WTC11 (cell line): ENCODE measurements at regions not wholly inside any gene's neighbourhood (a gene's known extent, or its start where the extent isn't known, plus 50 kb on each side); places are given as distances from the start of the nearest gene placed in this dataset.

Source experiments
- CTCF ChIP-seq: fragments of 200-600 bp; IDR thresholded peaks from 2 replicates; pipeline ENCODE4 v1.8.0; 2022; ENCODE audit warnings: antibody characterized with exemption
- E2F1 ChIP-seq: sonication (generic); formaldehyde crosslinking; IDR thresholded peaks from 2 replicates; pipeline ENCODE4 v1.8.0; 2022; ENCODE audit warnings: mild to moderate bottlenecking, missing genetic modification reagents
- JUN ChIP-seq: sonication (generic); formaldehyde crosslinking; IDR thresholded peaks from 2 replicates; pipeline ENCODE4 v1.8.0; 2023; ENCODE audit warnings: mild to moderate bottlenecking, missing genetic modification reagents
- KAT7 ChIP-seq: sonication (generic); formaldehyde crosslinking; IDR thresholded peaks from 2 replicates; pipeline ENCODE4 v1.8.1; 2023; ENCODE audit warnings: missing genetic modification reagents, mild to moderate bottlenecking, borderline replicate concordance
- MLX ChIP-seq: sonication (generic); formaldehyde crosslinking; IDR thresholded peaks from 2 replicates; pipeline ENCODE4 v1.8.1; 2023; ENCODE audit warnings: mild to moderate bottlenecking, missing genetic modification reagents, moderate library complexity
- NR2C2 ChIP-seq: sonication (generic); formaldehyde crosslinking; IDR thresholded peaks from 2 replicates; pipeline ENCODE4 v1.8.0; 2022; ENCODE audit warnings: mild to moderate bottlenecking, missing genetic modification reagents
- TCF7 ChIP-seq: sonication (generic); formaldehyde crosslinking; IDR thresholded peaks from 2 replicates; pipeline ENCODE4 v1.8.0; 2022; ENCODE audit warnings: mild to moderate bottlenecking, low read depth, missing genetic modification reagents, moderate library complexity
- TP53 ChIP-seq: sonication (generic); formaldehyde crosslinking; IDR thresholded peaks from 2 replicates; pipeline ENCODE4 v1.8.1; 2023; ENCODE audit warnings: mild to moderate bottlenecking, missing genetic modification reagents

- no peak for TF ChIP-seq JUN (CRISPR knock-in tag)
- no peak for TF ChIP-seq CTCF
- TF ChIP-seq TCF7: no peak
- no peak for TF ChIP-seq MLX (CRISPR knock-in tag)
- no peak for TF ChIP-seq NR2C2 (CRISPR knock-in tag)
- TF ChIP-seq TP53 (CRISPR knock-in tag): no peak
- TF ChIP-seq KAT7 (CRISPR knock-in tag): no peak
- TF ChIP-seq E2F1 (CRISPR knock-in tag): no peak
Measured at GRCh38 chr13:76286178-76286577, 600.0 kb downstream of the KCTD12 start.
